Fibroblast of peridontal ligament (primary cell): ENCODE measurements at regions not wholly inside any gene's neighbourhood (a gene's known extent, or its start where the extent isn't known, plus 50 kb on each side); places are given as distances from the start of the nearest gene placed in this dataset.

Source experiments
- DNase-seq: peaks from one replicate; pipeline ENCODE4 v3.0.0-alpha.2; 2010; ENCODE audit errors: extremely low read depth

DNA sequence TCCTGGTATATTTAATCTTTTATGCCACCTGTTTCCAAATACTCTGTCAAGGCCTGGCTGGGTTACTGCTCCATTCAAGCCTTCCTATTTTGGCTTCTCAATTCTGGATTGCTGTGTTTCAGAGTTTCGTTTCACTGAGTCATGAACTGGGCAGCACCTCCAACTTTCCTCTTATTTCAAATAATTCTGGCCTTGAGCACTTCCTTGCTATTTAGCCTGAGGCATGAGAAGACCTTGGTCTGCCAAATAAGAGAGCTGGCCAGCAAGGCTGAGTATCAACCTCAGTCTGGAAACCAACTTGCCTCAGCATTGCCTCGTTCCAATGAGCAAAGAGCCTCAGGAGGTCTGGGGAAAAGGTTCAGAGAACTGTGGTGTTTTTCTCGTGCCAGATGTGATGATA lies 66.6 kb downstream of the TNFAIP3 start:
- DNase-seq, result peak; percentile 98

- DNase-seq, result no peak
These were observed 69.7 kb downstream of the TNFAIP3 start for GRCh38 chr6:137936798-137937197.

DNA sequence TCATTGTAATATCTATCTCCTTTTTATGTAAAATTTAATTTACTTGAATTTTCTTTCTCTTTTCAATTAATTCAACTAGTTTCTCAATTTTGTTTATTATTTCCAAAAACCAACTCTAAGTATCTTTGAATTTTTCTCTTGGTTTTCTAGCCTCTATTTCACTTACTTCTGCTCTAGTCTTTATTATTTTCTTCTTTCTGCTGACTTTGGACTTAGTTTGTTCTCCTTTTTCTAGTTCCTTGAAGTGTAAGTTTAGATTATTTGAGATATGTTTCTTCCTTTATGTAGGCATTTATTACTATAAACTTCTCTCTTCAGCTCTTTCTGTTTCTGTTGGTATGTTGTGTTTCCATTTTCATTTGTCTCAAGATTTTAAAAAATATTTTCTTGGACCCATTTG lies 70.8 kb downstream of the TNFAIP3 start:
- DNase-seq, result no peak

- no peak for DNase-seq
These were observed 71.8 kb downstream of the TNFAIP3 start for GRCh38 chr6:137938770-137939379.

DNA sequence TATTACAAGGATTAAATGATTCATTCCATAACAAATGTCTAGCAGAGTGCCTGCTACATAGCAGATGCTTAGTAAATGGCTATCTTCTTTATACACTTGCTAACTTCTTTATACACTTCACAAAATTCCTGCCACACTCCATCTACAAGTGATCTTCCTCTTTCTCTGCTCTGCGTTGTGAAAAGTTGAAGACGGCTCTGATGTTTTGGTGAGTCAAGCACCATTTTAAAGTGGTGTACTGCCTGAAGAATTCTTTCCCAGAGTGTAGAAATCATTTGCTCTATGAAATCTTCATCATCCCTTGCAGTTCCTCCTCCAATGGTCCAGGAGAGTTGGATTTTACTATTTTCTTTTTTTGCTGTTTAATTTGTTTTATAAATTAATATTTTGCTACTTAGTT lies 74.9 kb downstream of the TNFAIP3 start:
- DNase-seq, result no peak

DNA sequence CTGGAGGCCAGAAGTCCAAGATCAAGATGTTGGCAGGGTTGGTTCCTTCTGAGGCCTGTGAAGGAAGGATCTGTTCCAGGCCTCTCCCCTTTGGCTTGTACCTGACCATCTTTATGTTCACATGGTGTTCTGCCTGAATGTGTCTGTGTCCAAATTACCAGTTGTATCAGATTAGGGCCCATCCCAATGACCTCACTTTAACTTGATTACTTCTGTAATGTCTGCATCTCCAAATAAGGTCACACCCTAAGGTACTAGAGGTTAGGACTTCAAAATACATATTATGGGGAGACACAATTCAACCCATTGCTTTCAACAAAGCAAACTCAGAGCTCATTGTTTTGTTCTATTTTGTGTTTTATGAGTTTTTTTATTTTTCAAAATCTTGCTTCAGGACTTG lies 75.7 kb downstream of the TNFAIP3 start:
- DNase-seq, result no peak

DNA sequence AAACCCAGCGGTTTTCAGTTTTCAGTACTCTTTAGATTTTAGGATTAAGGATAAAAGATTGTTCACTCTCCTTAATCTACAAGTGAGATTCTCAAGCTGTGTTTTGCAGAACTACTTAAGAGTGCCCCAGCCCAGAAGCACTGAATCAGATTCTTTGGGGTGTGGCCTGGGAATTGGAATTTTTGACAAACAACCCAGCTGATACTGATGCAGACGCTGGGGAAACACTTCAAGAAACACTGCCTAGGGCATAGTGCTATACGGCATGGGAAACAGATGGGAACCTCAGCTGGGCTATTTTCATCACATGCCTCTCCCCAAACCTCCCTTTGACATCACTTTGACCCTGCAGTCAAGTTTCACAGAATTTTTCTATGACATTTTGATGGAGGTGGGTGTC lies 77.3 kb downstream of the TNFAIP3 start:
- peak; percentile 63 for DNase-seq

DNA sequence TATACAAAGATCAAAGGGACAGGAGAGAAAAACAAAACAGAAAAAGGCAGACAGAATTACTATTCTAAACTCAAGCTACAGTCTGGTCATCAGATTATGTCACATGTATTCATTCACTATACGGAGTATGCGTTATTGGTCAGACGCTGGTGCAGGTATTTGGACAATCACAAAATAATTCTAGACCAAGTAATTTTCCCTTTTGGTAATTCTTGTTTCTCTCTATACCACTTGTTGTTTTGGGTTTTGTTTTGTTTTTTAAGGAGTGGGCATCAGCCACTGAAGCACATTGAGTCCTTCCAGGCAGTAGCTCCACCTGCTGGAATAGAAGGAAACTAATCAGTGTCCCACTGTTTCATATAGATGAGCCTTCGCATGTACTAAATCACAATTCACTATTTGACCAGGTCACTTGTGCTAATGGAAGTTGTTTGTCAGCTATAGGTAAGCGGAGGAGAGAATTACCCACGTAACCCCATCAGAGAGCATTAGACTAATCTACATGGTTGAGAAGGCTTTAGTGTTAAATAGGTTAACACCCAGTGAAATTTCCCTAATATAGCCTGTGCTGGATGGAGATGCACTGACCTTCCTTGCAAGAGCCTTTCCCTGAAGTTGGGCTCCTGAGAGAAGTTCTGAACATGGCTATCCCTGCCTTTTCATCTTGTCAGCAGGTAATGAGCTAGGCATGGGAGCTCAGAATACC lies 77.9 kb downstream of the TNFAIP3 start:
- peak; percentile 70 for DNase-seq

DNA sequence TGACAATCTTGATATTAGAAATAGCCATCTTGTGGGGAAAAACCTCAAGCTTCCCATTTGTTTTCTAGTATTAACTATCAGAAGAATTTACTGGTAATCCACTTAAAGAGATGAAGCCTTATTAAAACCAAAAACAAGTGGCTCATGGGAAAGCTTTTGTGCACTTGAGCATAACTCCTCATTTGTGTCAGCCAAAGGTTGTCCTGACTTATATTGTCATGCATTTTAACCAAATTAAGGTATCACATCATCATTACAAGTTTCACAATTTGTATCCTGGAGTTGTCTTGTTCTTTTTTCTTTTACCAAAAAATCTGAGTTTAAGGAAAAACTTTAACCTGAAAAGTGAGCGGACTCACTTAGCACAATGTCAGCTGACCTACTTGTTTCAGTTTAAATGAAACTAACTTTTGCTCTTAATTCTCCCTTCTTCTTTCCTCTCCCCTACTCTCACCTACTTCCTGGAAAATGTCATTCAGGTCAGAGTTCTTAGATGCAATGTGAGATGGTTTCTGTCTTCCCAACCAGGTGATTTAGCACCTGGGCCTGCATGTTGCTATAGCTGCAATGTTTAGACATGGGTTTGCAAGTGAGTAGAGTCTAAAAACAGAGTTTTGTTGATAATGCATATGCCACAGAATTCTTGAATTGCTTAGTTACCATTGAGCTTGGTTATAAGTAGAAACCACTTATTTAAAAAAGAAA lies 82.8 kb downstream of the TNFAIP3 start:
- DNase-seq, result no peak

DNA sequence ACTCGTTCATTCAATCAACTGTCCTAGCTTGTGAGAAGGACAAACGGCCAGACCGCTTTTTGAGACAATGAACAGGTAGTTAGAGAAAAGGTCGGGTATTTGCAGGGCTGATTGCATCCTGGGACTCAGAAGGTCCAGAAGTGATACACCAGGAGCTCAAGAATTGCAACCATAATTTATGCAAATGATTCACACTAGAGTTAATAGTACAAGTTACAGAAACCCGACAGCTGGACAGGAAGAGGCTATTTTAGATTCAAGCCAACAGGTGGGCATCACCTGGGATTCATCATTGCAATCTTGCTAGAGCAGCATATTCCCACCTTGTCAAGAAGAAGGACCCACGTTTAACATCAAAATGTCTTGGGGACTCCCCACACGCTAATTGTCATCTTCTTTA lies 83.5 kb downstream of the TNFAIP3 start:
- no peak for DNase-seq

GRCh38 chr6:137951064-137951597 lies 84.1 kb downstream of the TNFAIP3 start:
- DNase-seq, result no peak

DNA sequence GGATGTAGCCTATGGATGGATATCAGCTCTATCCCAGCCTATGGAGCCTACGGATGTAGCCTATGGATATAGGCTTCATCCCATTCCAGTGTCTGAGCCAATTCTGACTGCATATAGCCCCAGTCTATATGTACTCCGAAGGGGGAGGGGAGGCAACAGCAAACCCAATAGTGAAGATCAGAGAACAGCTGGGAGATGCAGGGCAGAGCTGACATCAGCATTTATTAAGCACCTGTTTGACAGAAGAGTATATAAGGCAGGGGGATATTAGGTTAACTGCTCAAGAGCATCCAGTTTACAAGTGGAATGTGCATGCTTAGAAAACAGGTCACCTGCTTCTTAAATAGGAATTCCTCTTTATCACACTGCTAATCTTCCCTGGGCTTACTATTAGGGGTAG lies 85.2 kb downstream of the TNFAIP3 start:
- DNase-seq, result no peak

GRCh38 chr6:137953761-137954160 lies 86.7 kb downstream of the TNFAIP3 start:
- no peak for DNase-seq

DNA sequence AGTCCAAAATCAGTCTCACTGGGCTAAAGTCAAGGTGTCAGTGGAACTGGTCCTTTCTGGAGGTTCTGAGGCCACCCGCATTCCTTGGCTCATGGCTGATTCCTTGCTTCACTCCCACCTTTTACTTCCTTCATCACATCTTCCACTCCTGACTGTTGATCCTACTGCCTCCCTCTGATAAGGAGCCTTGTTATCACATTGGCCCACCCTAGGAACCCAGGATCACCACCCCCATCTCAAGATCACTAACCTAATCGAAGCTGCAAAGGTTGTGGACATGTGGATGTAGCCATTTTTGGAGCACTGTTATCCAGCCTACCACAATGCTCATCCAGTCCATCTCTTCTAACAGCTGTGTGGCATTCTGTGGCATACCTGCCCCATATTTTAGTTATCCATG lies 87.2 kb downstream of the TNFAIP3 start:
- DNase-seq, result no peak

DNA sequence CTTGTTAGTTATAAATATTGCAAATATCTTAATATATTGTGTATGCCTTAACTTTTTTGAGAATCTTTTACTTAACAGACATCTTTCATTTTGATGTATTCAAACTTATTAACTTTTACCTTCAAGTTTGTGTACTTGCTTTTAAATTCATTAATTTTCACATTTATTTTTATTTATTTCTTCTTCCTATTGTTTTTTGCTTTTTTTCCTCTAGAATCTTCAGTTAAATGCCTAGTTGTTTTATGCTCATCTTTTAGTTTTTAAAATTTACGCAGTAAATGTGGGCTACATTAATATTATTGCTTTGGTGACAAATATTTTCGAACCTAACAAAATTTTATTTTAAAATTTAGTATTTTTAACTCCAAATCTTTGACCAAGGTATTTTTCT lies 89.0 kb downstream of the TNFAIP3 start:
- DNase-seq, result no peak

DNA sequence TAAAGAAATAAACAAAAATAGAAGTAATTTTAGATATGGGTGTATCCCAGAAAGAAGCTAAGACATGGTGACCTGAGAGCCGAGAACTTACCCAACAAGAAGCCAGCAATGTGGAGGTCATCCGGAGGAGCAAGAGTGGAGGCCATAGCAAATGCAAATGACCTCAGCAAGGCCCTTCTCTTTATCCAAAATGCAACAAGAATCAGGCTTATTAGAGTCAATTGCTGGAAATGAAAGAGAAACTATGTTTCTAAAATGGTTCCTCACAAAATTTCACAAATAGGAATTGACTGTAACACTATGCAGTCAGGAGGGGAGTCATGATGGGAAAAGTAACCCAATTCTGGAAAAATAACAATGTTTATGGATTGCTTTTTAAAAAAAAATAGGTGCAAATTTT lies 90.4 kb downstream of the TNFAIP3 start:
- no peak for DNase-seq

DNA sequence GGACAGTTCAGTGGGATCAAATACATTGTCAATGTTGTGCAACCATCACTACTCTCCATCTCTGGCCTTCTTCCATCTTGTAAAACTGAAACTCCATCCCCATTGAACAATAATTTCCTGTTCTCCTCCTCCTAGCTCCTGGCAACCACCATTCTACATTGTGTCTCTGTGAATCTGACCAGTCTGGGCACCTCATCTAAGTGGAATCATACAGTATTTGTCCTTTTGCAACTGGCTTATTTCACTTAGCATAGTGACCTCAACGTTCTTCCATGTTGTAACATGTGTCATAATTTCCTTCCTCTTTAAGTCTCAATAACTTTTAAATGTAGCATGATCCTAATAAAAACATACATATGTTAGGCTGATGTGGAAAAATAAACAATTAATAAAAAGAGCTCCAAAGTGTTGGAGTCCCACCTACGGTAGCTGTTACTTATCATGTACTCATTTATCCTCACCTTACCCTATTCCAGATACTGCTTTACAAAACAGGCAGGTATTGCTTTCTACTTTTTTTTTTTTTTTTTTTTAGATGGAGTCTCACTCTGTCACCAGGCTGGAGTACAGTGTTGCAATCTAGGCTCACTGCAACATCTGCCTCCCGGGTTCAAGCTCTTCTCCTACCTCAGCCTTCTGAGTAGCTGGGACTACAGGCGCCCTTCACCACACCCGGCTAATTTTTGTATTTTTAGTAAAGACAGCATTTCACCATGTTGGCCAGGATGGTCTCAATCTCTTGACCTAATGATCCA lies 91.9 kb downstream of the TNFAIP3 start:
- DNase-seq, result no peak

GRCh38 chr6:137962725-137963124 lies 95.7 kb downstream of the TNFAIP3 start:
- no peak for DNase-seq

GRCh38 chr6:137964876-137965275 lies 97.8 kb downstream of the TNFAIP3 start:
- no peak for DNase-seq

GRCh38 chr6:137967689-137968454 lies 100.8 kb downstream of the TNFAIP3 start:
- DNase-seq, result peak; percentile 84

DNA sequence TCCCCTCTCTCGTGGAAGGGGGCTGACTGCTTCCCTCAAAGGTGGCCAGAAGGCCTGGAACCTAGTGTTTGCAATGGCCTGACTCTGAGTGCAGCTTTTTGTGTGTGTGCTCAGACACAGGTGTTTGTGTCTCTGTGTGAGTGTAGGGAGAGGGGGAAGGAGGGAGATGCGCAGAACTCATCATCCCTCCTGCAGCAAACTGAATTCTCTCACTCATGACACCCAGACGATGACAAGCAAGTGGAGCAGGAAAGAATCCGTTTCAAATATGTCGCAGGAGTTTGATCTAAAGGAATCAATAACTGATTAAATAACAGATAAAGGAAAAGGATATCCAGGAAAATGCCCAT lies 101.4 kb downstream of the TNFAIP3 start:
- DNase-seq, result no peak

DNA sequence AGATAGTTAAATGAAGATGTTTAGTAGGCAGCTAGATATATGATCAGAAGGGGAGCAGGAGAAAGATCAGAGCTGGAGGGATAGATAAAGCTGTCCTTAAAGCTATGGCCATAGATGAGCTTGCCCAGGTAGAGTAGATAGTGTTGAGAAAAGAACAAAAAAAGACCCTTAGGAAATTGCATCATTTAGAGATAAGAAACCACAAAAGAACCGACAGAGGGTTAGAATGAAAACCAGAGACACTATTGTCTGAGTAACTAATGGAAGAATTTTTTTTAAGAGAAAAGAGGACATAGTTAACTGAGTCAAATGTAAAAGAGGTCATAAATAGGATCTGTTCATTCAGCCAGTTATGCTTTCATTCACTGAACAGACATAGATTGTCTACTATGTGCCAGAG lies 101.8 kb downstream of the TNFAIP3 start:
- no peak for DNase-seq
